CD4-positive, alpha-beta memory T cell (primary cell): ENCODE measurements at regions not wholly inside any gene's neighbourhood (a gene's known extent, or its start where the extent isn't known, plus 50 kb on each side); places are given as distances from the start of the nearest gene placed in this dataset.

Experiments used
- CTCF ChIA-PET: fragments of 350-600 bp; sonication (Branson Sonifier 250); formaldehyde crosslinking; loops from one replicate; lab custom pipeline; 2021; ENCODE audit warnings: inconsistent platforms; ENCODE audit not compliant: partially characterized antibody; lab: Charles Lee
- POLR2A ChIA-PET: fragments of 350-600 bp; sonication (Branson Sonifier 250); formaldehyde crosslinking; loops from one replicate; lab custom pipeline; 2021; ENCODE audit not compliant: partially characterized antibody; lab: Charles Lee
- DNase-seq, 5 donors: peaks; one replicate each; pipeline versions ENCODE4 v3.0.0 to v3.0.0-alpha.2; 2020 to 2022; ENCODE audit warnings: mixed read lengths in 1 of 5
- H3K27ac ChIP-seq: one replicate; pipeline ENCODE4 v1.7.0; 2013; ENCODE audit warnings: low read depth, low read length
- H3K27me3 ChIP-seq: 2 replicates; pipeline ENCODE4 v1.7.0; 2013; ENCODE audit warnings: mild to moderate bottlenecking, low read length, moderate library complexity; ENCODE audit not compliant: insufficient read depth
- H3K36me3 ChIP-seq: 2 replicates; pipeline ENCODE4 v1.7.0; 2013; ENCODE audit warnings: mild to moderate bottlenecking, low read length, moderate library complexity; ENCODE audit not compliant: insufficient read depth
- H3K4me1 ChIP-seq: 2 replicates; pipeline ENCODE4 v1.7.0; 2013; ENCODE audit warnings: mild to moderate bottlenecking, low read length, moderate library complexity; ENCODE audit not compliant: insufficient read depth
- H3K4me3 ChIP-seq, 2 donors: one replicate each; pipeline ENCODE4 v1.7.0; 2013; ENCODE audit warnings: low read length in 2 of 2, mild to moderate bottlenecking in 1 of 2
- H3K9me3 ChIP-seq, 2 donors: one replicate each; pipeline ENCODE4 v1.7.0; 2013; ENCODE audit warnings: low read length in 2 of 2, control low read depth in 1 of 2; ENCODE audit not compliant: control insufficient read depth in 1 of 2
- H3K27ac Mint-ChIP-seq, 7 donors: one replicate each; pipeline ENCODE4 v1.8.0; 2020 to 2021; ENCODE audit warnings: mixed read lengths in 7 of 7, mild to moderate bottlenecking in 6 of 7, inconsistent platforms in 3 of 7, moderate library complexity in 3 of 7
- H3K27me3 Mint-ChIP-seq, 2 donors: one replicate each; pipeline ENCODE4 v1.8.0; 2020 to 2021; ENCODE audit warnings: mixed read lengths in 2 of 2
- H3K36me3 Mint-ChIP-seq, 2 donors: one replicate each; pipeline ENCODE4 v1.8.0; 2020 to 2021; ENCODE audit warnings: mixed read lengths in 2 of 2, inconsistent platforms in 1 of 2, mild to moderate bottlenecking in 1 of 2
- H3K4me1 Mint-ChIP-seq, 4 donors: one replicate each; pipeline ENCODE4 v1.8.0; 2020 to 2021; ENCODE audit warnings: mixed read lengths in 4 of 4, mild to moderate bottlenecking in 1 of 4
- H3K4me3 Mint-ChIP-seq, 8 donors: one replicate each; pipeline ENCODE4 v1.8.0; 2020 to 2021; ENCODE audit warnings: mixed read lengths in 8 of 8, mild to moderate bottlenecking in 7 of 8, moderate library complexity in 6 of 8, inconsistent platforms in 3 of 8
- H3K9me3 Mint-ChIP-seq, 8 donors: one replicate each; pipeline ENCODE4 v1.8.0; 2020 to 2021; ENCODE audit warnings: mixed read lengths in 8 of 8, mild to moderate bottlenecking in 5 of 8, inconsistent platforms in 3 of 8, moderate library complexity in 1 of 8
- intact Hi-C: fragments of 100-400 bp; cut with micrococcal nuclease; formaldehyde crosslinking; loops from one replicate; pipeline ENCODE4 v1.15.1; 2023

DNA sequence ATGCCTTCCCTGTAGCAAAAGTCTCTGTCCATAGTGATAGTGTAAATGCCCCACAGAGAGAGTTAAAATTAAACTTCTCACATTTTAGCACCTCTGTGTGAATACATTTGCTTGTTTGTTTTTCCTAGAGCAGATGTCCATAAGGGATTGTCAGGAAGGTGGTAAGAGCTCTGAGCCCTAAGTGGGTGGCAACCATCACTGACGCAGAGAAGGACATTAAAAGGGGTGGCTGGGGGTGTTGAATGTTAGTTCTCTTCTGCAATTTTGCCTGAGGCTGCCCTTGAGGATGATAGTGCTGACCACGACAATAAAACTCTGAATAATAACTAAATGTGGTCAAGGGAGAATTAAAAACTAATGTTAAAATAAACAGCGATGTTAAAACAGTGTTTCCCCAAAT, 174.3 kb upstream of the ID4 start:
- DNase-seq, result no peak
- no peaks in the 10 kb centered on the region for H3K9me3 ChIP-seq
- Mint-ChIP-seq H3K9me3 (peaks cover 0 to 5% (median under 1%) of the 10 kb centered on the region in 8 donors), H3K4me3 (no peak overlapping the region), H3K36me3 (no peaks in the 10 kb centered on the region), H3K27ac (no peak overlapping the region), H3K4me1 (no peaks in the 10 kb centered on the region), H3K27me3 (no peaks in the 10 kb centered on the region)
- no peaks in the 10 kb centered on the region for H3K27me3 ChIP-seq
- CTCF ChIA-PET, result no interaction called here
- H3K4me3 ChIP-seq, result no peak overlapping the region
- intact Hi-C loops, result no loop called here
- POLR2A ChIA-PET, result no interaction called here
- no peak overlapping the region for H3K27ac ChIP-seq
- H3K4me1 ChIP-seq, result no peaks in the 10 kb centered on the region
- H3K36me3 ChIP-seq, result no peaks in the 10 kb centered on the region

DNA sequence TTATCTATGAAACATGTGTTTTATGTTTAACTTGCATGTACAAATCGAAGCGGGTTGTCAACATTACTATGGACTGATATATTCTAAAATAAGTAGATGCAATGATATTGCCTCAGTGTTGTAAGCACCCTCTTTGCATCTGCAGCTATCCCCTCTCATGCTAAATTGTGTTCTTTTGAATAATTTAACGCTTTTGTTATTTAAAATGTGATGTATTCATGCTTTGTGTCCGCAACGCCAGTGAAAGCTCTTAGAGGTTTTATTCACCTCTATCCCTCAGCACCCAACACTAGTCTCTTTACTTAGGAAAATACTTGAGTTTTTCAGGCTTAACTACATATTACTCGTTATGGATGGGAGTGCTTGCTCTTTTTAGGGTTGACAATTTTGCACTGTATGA, 173.7 kb upstream of the ID4 start:
- no peaks in the 10 kb centered on the region for H3K27me3 ChIP-seq
- H3K27ac ChIP-seq, result no peak overlapping the region
- Mint-ChIP-seq H3K4me1 (no peaks in the 10 kb centered on the region), H3K4me3 (no peak overlapping the region), H3K36me3 (no peaks in the 10 kb centered on the region), H3K27me3 (no peaks in the 10 kb centered on the region), H3K27ac (no peak overlapping the region), H3K9me3 (peaks cover 0 to 2% (median 0%) of the 10 kb centered on the region in 8 donors)
- no peak for DNase-seq
- no peaks in the 10 kb centered on the region for H3K36me3 ChIP-seq
- no peaks in the 10 kb centered on the region for H3K9me3 ChIP-seq
- H3K4me3 ChIP-seq, result no peak overlapping the region
- ChIA-PET POLR2A (no interaction called here), CTCF (no interaction called here)
- H3K4me1 ChIP-seq, result no peaks in the 10 kb centered on the region
- intact Hi-C loops, result no loop called here

DNA sequence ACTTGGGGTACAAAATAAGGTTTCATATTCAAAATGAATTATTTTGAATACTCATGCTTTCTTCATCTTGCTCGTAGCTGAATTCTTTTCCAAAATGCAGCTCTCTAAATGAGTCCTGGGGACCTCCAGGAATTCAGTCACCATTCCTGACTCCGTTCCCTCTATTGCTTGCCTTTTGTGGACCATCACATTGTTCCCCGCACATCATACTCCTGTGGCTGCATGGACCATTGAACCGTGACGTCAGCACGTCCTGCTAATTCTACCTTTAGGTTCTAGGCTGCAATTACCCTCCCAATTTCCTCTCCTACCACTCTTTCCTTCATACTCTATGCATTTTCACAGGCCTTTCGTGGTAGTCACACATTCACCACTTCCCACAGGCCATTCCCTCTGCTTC, 173.1 kb upstream of the ID4 start:
- no peaks in the 10 kb centered on the region for H3K9me3 ChIP-seq
- H3K27me3 ChIP-seq, result no peaks in the 10 kb centered on the region
- Mint-ChIP-seq H3K27me3 (no peaks in the 10 kb centered on the region), H3K4me1 (no peaks in the 10 kb centered on the region), H3K9me3 (peaks cover 0 to 2% (median 0%) of the 10 kb centered on the region in 8 donors), H3K4me3 (no peak overlapping the region), H3K36me3 (no peaks in the 10 kb centered on the region), H3K27ac (no peak overlapping the region)
- ChIA-PET CTCF (no interaction called here), POLR2A (no interaction called here)
- intact Hi-C loops, result no loop called here
- no peak overlapping the region for H3K27ac ChIP-seq
- H3K4me3 ChIP-seq, result no peak overlapping the region
- H3K4me1 ChIP-seq, result no peaks in the 10 kb centered on the region
- H3K36me3 ChIP-seq, result no peaks in the 10 kb centered on the region
- DNase-seq, result no peak

DNA sequence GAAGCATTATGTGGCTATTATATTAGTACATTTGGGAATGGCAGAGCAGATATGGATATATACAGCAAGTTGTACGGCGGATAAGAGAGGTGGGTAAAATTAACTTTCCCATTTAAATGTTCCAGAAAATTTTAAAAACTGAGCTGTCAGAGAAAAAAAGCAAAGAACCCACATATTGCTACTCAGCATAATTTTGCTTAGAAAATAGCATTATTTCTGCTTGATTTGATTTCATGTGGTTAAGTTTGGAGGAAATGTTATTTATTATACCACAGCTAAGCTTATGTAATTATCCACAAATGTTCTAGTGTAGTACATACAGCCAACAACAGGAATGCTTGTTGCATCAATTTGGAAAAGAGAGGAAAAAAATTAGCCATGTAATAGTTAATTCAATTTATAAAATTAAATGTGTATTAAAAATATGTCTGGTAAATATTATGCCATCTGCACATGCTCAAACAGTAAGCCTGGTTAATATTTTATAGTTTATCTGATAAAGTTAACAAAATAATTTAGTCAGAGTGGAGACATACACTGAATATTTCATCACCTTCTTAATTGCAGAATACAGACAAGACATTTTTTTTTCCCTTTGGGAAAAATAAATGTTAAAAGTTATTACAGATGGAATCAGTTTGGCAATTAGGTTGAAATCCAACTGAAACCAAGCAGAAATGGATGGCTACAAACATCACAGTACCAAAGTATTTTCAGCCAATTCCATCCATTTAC, 172.1 kb upstream of the ID4 start:
- no peaks in the 10 kb centered on the region for H3K9me3 ChIP-seq
- H3K36me3 Mint-ChIP-seq, result no peaks in the 10 kb centered on the region
- H3K9me3 Mint-ChIP-seq, result peaks cover 0 to 2% (median 0%) of the 10 kb centered on the region in 8 donors
- no peaks in the 10 kb centered on the region for H3K4me1 ChIP-seq
- no peak overlapping the region for H3K27ac ChIP-seq
- H3K27me3 ChIP-seq, result no peaks in the 10 kb centered on the region
- no peak for DNase-seq
- no peaks in the 10 kb centered on the region for H3K27me3 Mint-ChIP-seq
- no peaks in the 10 kb centered on the region for H3K4me1 Mint-ChIP-seq
- no peak overlapping the region for H3K4me3 ChIP-seq
- H3K27ac Mint-ChIP-seq, result no peak overlapping the region
- CTCF ChIA-PET, result no interaction called here
- intact Hi-C loops, result no loop called here
- POLR2A ChIA-PET, result no interaction called here
- H3K36me3 ChIP-seq, result no peaks in the 10 kb centered on the region
- H3K4me3 Mint-ChIP-seq, result no peak overlapping the region

DNA sequence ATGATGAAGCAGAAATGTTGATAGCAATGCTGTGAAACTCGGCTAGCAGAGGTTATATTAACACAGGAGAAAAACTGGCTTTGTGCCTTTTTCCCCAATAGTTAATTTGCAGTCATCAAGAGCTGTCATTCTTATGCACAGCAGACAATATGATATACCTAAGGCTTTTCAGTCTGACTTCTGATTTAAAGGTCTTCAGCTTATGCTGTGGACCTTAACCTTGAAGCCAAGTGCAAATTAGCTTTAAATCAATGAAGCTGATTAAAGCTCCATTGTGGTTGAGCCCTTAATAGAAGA, 171.6 kb upstream of the ID4 start:
- POLR2A ChIA-PET, result no interaction called here

DNA sequence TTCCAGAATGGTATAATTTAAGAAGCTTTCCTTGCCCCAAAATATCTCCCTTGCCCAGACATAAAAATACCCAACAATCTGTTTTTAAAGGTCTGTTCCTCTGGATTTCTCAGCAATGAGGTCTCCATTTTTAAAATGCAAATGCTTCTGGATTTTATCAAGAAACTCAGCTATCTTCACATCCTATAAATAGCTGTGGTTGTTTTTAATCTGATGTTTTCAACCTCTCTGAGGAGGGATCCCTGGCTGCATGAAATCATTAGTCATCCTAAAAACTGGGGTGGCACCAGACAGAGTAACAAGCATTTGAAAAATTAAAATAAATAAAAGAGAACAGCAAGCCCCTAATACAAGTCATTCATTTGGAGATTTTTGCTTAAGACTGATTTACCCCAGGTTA, 168.5 kb upstream of the ID4 start:
- no peaks in the 10 kb centered on the region for H3K27me3 Mint-ChIP-seq
- no peaks in the 10 kb centered on the region for H3K36me3 Mint-ChIP-seq
- Histone ChIP-seq H3K9me3 (no peaks in the 10 kb centered on the region), H3K36me3 (no peaks in the 10 kb centered on the region), H3K4me1 (no peaks in the 10 kb centered on the region), H3K4me3 (no peak overlapping the region), H3K27me3 (no peaks in the 10 kb centered on the region), H3K27ac (no peak overlapping the region)
- no peak for DNase-seq
- H3K4me3 Mint-ChIP-seq, result no peak overlapping the region
- intact Hi-C loops, result no loop called here
- ChIA-PET POLR2A (no interaction called here), CTCF (no interaction called here)
- peaks cover 0 to 2% (median 0%) of the 10 kb centered on the region in 8 donors for H3K9me3 Mint-ChIP-seq
- no peaks in the 10 kb centered on the region for H3K4me1 Mint-ChIP-seq
- H3K27ac Mint-ChIP-seq, result no peak overlapping the region

More for the DNA sequence above, 171.6 kb upstream of the ID4 start:
- Histone ChIP-seq H3K27me3 (no peaks in the 10 kb centered on the region), H3K4me1 (no peaks in the 10 kb centered on the region), H3K27ac (no peak overlapping the region), H3K9me3 (no peaks in the 10 kb centered on the region), H3K36me3 (no peaks in the 10 kb centered on the region), H3K4me3 (no peak overlapping the region)
- intact Hi-C loops, result no loop called here
- CTCF ChIA-PET, result no interaction called here
- H3K27me3 Mint-ChIP-seq, result no peaks in the 10 kb centered on the region
- H3K9me3 Mint-ChIP-seq, result peaks cover 0 to 2% (median 0%) of the 10 kb centered on the region in 8 donors
- no peaks in the 10 kb centered on the region for H3K4me1 Mint-ChIP-seq
- H3K4me3 Mint-ChIP-seq, result no peak overlapping the region
- H3K36me3 Mint-ChIP-seq, result no peaks in the 10 kb centered on the region
- DNase-seq, result no peak
- no peak overlapping the region for H3K27ac Mint-ChIP-seq

DNA sequence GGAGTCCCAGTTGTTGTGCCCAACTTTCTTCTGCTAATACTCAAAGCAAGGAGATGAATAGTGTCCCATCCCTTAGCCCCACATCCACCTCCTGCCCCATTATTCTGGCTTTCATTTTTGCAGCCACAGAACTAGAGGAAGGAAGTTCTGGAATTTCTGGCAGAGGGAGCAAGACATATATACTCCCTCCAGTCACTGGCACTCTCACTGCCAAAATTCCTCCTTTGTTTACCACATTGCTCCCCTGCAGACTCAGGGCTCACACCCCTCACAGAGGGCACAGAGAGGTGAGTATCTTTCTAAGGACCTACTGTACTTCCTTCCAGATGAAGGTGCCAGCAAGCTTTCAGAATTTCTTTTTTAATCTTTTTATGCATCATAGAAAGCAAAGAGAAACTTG, 168.0 kb upstream of the ID4 start:
- DNase-seq, result no peak
- Mint-ChIP-seq H3K36me3 (no peaks in the 10 kb centered on the region), H3K4me1 (no peaks in the 10 kb centered on the region), H3K27me3 (no peaks in the 10 kb centered on the region), H3K9me3 (peaks cover 0 to 2% (median 0%) of the 10 kb centered on the region in 8 donors), H3K27ac (no peak overlapping the region), H3K4me3 (no peak overlapping the region)
- Histone ChIP-seq H3K27me3 (no peaks in the 10 kb centered on the region), H3K9me3 (no peaks in the 10 kb centered on the region), H3K36me3 (no peaks in the 10 kb centered on the region), H3K4me3 (no peak overlapping the region), H3K27ac (no peak overlapping the region), H3K4me1 (no peaks in the 10 kb centered on the region)
- intact Hi-C loops, result no loop called here
- ChIA-PET CTCF (no interaction called here), POLR2A (no interaction called here)

DNA sequence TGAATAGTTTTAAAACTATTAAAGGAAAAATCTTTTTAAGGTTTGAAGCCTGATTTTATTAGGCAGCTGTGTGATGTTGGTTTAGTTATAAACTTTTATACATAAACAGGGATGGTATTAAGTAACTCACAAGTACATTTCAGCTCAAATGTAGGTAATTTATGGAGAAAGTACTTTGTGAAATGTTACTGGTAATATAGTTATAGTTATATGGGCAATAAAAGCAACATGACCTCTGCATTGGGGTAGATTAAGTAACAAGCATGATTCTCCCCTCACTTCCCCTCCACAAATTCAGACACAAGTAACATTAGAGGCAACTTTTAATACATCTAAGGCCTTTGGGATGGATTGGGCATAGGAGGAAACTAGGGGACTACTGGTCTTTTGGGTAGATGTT, 154.3 kb upstream of the ID4 start:
- H3K36me3 Mint-ChIP-seq, result no peaks in the 10 kb centered on the region
- Histone ChIP-seq H3K36me3 (no peaks in the 10 kb centered on the region), H3K4me3 (no peak overlapping the region), H3K27me3 (no peaks in the 10 kb centered on the region), H3K9me3 (no peaks in the 10 kb centered on the region), H3K4me1 (no peaks in the 10 kb centered on the region), H3K27ac (no peak overlapping the region)
- no peak overlapping the region for H3K4me3 Mint-ChIP-seq
- intact Hi-C loops, result no loop called here
- ChIA-PET POLR2A (no interaction called here), CTCF (no interaction called here)
- no peaks in the 10 kb centered on the region for H3K4me1 Mint-ChIP-seq
- H3K27ac Mint-ChIP-seq, result no peak overlapping the region
- no peaks in the 10 kb centered on the region for H3K27me3 Mint-ChIP-seq
- H3K9me3 Mint-ChIP-seq, result peaks cover 0 to 8% (median 3%) of the 10 kb centered on the region in 8 donors
- no peak for DNase-seq
